ENCODE measurements at regions not wholly inside any gene's neighbourhood (a gene's known extent, or its start where the extent isn't known, plus 50 kb on each side); places are given as distances from the start of the nearest gene placed in this dataset.

DNA sequence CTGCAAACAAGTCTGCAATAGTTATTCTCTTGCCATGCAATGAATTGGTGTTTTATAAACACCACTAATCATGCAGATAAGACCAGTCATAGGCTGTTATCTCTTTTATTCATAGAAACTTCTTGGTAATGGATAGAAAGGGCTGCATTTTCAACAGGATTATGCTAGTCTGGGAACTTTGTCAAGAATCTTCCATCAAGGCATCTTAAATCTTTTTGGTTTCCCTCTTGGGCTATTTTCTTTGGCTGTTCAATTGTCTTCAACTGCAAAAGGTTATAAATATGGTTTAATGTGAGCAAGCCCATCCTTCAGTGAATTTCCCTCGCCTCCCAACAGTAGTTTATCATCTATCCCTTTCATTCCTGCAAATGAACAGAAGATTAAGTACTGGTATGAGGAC is 59.0 kb upstream of the MINAR1 start:
- DNase-seq (ENCODE audit: low read depth), result no peak

DNA sequence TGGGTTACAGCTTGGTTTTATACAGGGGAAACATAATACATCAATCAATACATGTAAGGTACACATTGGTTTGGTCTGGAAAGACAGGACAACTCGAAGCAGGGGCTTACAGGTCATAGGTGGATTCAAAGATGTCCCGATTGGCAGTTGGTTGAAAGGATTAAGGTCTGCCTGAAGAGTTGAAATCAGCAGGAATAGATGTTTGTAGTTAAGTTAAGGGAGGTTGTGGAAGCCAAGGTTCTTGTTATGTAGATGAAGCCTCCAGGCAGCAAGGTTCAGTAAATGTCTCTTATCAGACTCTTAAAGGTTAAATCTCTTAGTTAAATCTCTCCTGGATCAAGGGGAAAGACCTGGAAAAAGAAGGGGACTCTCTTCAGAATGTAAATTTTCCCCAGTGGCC is 58.4 kb upstream of the MINAR1 start:
- no peak for DNase-seq (ENCODE audit: low read depth)

DNA sequence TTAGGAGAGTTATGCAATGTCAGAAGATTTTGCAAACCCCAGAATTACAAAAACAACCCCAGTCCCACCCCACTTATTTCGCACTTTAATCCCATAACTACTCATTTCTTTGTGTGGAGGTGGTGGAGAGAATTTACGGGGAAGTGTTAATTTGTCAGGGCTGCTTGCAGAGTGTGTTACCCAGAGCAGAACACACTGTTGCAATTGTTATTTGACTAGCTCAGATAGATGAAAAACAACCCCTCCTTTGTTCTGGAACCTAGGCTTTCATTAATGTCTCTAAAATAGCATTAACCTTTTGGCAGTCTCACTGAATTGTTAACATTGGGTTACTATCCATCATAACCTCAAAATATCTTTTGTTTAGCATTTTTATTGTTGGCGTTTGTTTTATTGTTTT is 55.8 kb upstream of the MINAR1 start:
- DNase-seq (ENCODE audit: low read depth), result no peak

DNA sequence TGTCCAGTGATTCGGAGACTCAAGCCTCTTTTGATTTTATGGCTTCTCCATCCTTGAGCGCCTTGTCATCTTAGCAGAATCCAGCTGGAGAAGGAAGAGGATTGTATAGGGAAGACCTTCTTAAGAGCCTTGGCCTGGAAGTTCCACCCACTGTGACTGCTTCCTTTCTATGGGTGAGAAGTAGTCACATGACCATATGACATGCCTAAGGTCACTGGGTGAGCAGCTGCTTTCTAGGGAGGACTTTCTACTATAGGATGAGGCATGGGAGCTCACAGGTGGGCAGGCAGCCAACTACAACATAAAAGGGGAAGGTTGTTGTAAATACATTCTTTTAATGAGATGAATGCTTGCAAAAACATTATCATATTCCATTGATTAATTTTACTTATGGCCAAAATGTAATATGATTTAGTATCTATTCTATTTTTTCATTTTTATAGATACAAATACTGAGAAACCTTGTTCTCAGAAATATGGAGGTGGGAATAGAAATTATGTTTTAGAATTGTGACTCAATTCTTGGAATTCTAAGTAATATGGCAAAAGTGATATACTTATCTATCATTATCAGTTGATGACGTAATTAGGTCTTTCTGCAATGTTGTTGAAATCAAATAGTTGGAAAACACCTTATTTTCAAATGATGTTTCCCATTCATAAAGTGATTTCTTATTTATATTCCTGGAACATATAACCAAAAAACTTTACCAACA is 53.6 kb upstream of the MINAR1 start:
- DNase-seq (ENCODE audit: low read depth), result no peak

DNA sequence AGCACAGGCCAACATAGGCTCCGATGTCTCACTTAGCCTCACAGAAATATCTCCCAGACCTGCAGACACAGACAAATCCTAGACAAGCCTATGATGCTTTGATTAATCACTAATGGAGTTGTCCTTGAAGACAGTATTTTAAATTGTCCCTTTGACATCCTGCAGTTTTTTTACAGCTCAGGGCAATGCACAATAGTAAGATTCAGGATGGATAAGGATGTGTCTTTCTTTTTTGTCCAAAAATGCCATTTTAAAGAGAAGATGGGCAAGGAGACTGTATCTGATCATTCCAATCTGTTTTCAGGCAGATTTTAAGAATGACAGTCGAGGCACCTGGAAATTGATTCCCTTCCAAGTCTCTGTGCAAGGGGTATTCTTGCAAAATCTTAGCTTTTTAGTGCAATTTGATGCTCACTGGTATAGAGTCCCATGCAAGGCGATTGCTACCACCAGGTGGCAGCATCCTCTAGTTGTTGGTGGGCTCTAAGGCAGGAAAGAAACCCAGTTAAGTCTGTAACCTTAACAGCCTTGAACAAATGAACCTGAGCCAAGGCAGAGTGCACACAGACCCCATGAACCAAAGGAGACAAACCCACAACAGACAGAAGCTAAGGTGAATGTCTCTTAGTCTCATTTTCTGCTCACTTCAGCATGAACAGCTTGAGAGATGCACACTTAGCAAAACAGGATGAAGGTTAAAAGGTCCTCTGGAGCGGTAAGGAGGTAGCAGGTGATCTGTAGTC is 51.2 kb upstream of the MINAR1 start:
- DNase-seq (ENCODE audit: low read depth), result peak; percentile 57

DNA sequence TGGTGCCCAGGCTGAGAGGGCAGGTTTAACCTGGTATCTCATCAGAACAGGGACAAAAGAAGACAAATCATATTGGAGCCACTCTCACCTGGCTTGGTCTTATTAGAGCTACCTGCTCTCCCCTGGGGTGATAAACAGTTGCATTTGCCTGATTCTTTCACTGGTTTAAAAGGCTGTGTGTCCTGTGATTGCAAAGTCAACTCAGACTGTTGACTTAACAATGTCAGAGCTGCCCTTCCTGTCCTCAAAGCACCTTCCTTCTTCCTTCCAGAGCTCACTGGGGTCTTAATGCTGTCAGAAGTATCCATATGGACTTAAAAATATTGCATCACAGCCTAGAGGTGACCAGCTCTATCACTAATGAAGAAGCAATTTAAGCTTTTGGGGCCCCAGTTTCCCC is 50.5 kb upstream of the MINAR1 start:
- no peak for DNase-seq (ENCODE audit: low read depth)
